ENCODE measurements at regions not wholly inside any gene's neighbourhood (a gene's known extent, or its start where the extent isn't known, plus 50 kb on each side); places are given as distances from the start of the nearest gene placed in this dataset.
"Not testable (repeated sequence)": the region's sequence is repeated elsewhere in the genome, so short reads cannot be mapped to it uniquely, and the experiment has no call there.

DNA sequence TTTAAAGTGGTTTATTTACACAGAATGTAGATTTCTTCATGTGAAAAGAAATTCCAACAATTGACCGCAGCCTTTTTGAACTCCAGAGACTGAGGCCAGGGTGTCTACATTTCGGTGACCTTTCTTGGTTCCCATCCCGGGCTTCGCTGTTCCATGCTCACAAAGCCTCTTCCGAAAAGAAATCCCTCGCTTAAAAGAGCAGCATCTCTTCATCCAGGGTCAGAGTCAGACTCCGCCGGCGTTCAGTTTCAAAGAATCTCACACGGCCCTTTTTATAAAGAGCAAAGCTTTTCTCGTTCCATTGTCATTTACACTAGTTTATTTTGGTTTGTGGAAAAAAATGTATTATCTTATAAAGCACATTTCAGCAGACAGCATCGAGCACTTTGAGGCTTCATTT is 530.6 kb upstream of the B3GAT1 start:
- DNase-seq = no peak

- DNase-seq = not testable (repeated sequence)
Observed at GRCh38 chr11:134941936-134942600, 530.0 kb upstream of the B3GAT1 start.

DNA sequence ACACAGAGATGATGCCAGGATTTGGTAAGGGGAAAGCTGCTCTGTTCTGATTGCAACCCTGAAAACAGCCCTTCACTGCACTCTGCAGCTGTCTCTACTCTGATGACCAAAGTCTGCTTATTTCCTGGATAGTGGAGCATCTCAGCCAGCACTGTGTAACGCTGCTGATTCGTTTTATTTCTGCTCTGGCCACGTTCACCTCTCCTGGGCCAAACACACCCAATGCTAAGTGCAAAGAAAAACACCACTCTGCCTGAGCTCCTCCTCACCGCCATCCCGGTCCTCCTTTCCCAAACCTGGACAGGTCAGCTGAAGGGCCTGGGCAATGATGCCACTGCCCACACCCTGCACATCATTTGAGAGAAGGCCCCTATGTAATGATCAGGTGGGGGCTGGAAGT is 529.3 kb upstream of the B3GAT1 start:
- no peak for DNase-seq

GRCh38 chr11:134940441-134941126 is 528.5 kb upstream of the B3GAT1 start:
- no peak for DNase-seq

DNA sequence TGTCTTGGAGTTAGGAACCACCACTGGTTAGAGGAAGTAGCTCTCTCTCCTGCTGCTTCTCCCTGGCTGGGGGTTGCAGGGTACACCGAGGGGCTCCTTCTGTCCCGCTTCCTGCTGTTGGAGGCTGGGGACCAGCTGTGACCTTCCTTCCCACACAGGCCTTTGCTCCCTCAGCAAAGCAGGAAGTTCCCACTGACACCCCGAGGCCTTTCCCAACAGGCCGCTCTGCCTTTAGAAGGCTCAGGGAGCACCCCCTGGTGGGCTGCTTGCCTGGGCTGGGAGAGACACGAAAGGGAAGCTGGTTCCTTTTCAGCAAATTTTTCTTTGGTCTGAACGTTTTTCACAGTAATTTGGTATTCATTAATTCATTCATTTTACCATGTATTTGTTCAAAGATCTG is 527.9 kb upstream of the B3GAT1 start:
- no peak for DNase-seq

DNA sequence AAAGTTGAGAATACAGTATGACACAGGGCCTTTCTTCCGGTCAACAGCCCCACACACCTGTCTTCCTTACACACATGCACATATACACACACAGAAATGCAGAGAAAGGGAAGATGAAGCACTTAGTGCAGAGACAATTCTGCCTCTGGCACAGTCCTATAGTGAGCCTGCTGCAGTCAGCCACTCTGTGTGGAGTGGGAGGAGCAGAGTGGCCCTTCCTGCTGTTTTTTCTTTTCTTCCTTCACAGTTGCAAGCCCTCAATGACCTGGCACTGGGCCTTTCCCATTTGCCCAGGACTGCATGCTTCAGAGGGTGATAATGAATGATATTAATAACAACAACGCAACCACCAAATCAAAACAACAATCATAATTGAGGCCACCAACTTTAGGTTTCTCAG is 527.0 kb upstream of the B3GAT1 start:
- no peak for DNase-seq

GRCh38 chr11:134938212-134938611 is 526.2 kb upstream of the B3GAT1 start:
- DNase-seq = no peak

- DNase-seq = not testable (repeated sequence)
Observed at GRCh38 chr11:134937193-134937592, 525.2 kb upstream of the B3GAT1 start.

DNA sequence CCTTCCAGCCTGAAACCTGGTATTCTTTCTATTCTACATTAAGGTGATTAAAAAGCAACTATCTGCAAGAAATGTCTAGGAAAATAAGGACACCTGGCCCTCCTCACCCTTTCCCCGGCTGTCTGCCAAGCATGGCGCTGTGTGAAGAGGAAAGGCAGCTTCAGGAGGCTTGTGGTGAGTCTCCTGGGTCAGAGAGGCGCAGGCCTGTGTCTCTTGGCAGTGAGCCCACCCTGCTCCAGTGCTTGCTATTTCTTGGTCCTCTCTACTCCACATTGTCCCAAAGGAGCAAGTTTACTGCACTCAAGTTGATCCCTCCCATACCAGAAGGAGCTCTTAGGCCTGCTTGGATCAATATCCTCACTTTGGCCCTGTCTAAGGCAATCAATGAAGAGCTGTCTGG is 520.7 kb upstream of the B3GAT1 start:
- no peak for DNase-seq

DNA sequence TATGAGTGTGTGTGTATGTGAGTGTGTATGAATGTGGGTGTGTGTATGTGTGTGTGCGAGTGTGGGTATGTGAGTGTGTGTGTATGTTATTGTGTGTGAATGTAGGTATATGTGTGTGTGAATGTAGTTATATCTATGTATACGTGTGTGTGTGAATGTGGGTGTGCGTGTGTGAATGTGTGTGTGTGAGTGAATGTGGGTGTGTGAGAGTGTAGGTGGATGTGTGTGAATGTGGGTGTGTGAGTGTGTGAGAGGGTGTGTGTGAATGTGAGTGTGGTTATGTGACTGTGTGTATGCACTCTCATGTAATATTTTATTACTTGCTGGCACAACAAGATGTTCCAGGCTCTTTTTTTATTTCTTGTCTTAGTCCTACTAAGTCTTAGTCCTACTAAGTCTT is 513.4 kb upstream of the B3GAT1 start:
- no peak for DNase-seq

- no peak for DNase-seq
Observed at GRCh38 chr11:134923441-134923840, 511.4 kb upstream of the B3GAT1 start.

DNA sequence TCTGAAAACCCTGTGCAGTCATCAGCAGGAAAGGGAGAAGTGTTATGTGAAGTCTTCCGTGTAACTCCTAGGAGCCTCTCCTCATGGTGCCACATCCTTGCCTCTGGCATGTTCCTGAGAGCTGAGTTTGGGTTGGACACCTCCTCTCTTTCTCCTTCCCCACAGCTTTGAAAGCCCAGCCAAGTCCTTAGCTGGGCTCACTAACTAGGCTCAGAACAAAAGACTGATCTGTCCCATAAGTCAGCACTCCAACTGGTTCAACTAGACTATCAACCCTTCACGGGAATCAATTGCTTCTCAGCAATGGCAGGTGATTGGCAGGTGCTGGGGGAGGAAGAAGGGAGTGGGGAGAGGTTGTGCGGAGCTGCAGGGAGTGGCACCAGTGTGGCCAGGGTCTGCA is 509.9 kb upstream of the B3GAT1 start:
- no peak for DNase-seq

- DNase-seq = no peak
Observed at GRCh38 chr11:134920851-134921608, 509.0 kb upstream of the B3GAT1 start.

- no peak for DNase-seq
Observed at GRCh38 chr11:134916421-134917213, 504.6 kb upstream of the B3GAT1 start.

DNA sequence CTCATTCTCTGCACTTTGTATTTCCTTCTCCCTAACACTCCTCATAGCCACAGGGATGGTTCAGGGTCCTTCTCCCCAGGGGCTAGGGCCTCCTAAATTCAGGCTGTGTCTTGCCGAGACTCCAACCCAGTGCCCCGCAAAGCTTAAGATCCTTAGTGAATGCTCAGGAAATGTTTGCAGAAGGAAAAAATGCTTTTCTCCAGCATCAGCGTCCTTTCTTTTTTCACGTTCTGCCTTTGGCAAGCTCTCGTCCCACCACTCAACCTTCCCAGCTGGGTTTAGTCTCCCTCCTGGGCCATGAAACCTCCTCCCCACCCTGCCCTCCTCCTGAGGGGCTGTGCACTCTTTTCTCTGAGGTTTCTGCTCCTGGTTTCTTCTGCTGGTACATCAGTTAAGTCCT is 503.8 kb upstream of the B3GAT1 start:
- no peak for DNase-seq

DNA sequence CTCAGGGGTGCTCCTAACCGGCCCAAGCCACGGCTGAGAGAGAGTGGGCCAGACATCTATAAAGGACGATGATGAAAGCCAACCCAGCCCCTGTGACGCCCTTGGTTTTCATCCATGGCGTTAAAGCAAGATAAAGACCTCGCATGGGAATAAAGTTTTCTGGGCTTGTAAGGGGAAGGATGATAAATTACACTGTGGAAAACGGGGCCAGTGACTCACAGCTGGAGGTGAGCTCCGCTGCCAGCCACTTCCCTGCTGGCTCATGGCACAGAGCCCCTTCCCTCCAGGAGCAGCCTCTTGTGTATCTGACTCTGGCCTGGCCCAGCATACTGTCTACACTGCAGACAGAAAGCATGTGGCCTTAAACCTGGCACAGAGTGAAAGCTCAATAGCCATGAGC is 503.2 kb upstream of the B3GAT1 start:
- DNase-seq = no peak

GRCh38 chr11:134913999-134914590 is 502.1 kb upstream of the B3GAT1 start:
- DNase-seq = no peak

DNA sequence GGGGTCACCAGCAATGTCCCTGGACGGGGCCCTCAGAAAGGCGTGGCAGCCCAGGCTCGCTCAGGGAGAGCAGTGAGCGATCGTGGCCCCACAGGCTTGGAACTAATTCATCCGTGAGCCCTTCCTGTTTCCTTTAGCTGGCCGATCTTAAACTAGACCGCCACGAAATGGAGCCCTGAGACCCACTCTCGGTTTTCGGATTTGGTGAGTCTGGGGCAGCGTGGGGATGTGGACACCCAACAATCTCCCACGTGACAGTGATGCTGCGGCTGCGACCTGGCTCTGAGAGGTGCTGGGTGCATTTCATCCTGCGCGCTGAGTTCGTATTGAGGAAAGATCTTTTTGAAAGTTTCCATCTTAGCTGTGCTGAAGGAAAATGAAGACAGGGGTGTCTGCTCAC is 501.3 kb upstream of the B3GAT1 start:
- DNase-seq = no peak

DNA sequence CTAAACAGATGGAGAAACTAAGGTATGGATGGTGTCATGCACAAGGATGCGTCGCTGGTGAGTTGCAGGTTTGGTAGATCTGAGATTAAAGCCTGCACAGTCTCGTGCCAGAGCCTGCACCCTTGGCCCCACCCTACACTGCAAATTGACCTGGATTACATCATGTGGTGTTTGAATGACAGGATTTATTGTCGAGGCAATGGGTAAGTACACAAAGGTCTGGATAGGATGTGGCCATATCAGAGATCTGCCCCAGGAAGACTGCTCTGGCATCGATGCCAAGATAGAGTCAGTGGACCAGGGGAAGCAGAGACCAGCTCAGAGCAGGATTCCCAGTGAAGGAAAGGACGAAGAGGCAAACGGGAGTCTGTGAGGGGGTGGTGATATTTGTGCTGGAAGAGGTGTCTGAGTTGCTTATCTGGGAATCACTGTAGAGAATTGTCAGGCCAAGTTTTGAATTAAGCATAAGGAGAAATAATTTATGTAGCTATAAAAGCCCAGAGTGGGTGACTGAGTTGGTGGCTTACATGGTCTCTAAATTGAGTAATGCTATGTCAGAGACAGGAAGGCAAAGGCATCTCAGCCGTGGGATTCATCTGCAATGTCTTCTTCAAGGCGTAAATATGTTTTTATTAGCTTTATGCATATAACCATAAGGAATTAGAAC is 499.6 kb upstream of the B3GAT1 start:
- no peak for DNase-seq

DNA sequence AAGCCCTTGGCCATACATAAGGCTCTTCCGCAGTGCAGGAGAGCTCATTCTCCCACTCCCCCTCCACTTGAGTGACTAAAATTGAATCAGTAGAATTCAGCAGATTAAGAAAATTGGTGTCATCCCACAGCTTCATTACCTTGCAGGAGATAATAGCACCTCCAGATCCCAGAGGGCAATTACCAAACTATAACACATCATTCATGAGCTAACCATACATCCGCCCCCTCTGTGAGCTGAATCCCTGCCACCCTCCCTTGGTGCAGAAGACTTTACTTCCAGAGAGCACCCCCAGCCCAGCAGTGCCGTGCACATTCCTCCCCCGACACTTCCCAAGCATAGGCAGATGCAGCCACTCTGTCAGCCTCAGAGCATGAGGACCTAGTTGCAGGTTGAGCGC is 496.5 kb upstream of the B3GAT1 start:
- no peak for DNase-seq

GRCh38 chr11:134907636-134908035 is 495.6 kb upstream of the B3GAT1 start:
- DNase-seq = no peak

- DNase-seq = no peak
Observed at GRCh38 chr11:134906356-134906955, 494.4 kb upstream of the B3GAT1 start.
